SK-N-SH (cell line): ENCODE measurements at regions not wholly inside any gene's neighbourhood (a gene's known extent, or its start where the extent isn't known, plus 50 kb on each side); places are given as distances from the start of the nearest gene placed in this dataset.

Experiments used
- CTCF ChIA-PET: fragments of 300-600, 350-600 bp; formaldehyde crosslinking; extraction: SDS; loops from one replicate; lab custom pipeline; 2021; lab: Yijun Ruan, JAX
- POLR2A ChIA-PET: fragments of 350-600 bp; sonication (Branson Sonifier 250); formaldehyde crosslinking; extraction: SDS; loops from one replicate; lab custom pipeline; 2020; ENCODE audit warnings: antibody characterized with exemption, inconsistent platforms; lab: Yijun Ruan, JAX
- DNase-seq: peaks from one replicate; pipeline ENCODE4 v3.0.0; 2012
- H2AFZ ChIP-seq: fragments of 200-600 bp; sonication (generic); 2 replicates; pipeline ENCODE4 v1.8.1; 2016; ENCODE audit warnings: antibody characterized with exemption, mild to moderate bottlenecking, low read depth
- H3F3A ChIP-seq: fragments of 200-600 bp; sonication (generic); replicated peaks from 2 replicates; pipeline ENCODE3; 2016; ENCODE audit warnings: antibody characterized with exemption, mild to moderate bottlenecking; ENCODE audit not compliant: insufficient read depth
- H3K27ac ChIP-seq, 2 experiments: fragments of 200-500 bp in 1 of 2; fragments of 200-600 bp in 1 of 2; sonication (Bioruptor generic) in 1 of 2; sonication (generic), shearing (Covaris generic) in 1 of 2; 2 replicates each; pipeline versions ENCODE4 v1.5.1 to v1.6.1; 2014 to 2016; ENCODE audit warnings: low read depth in 2 of 2, inconsistent platforms in 1 of 2, low read length in 1 of 2, mild to moderate bottlenecking in 1 of 2, mixed read lengths in 1 of 2
- H3K27me3 ChIP-seq: fragments of 200-600 bp; sonication (generic), shearing (Covaris generic); 2 replicates; pipeline ENCODE4 v1.6.1; 2016; ENCODE audit warnings: mixed run types; ENCODE audit not compliant: insufficient read depth
- H3K36me3 ChIP-seq, 2 experiments: fragments of 200-500 bp in 1 of 2; fragments of 200-600 bp in 1 of 2; sonication (Bioruptor generic) in 1 of 2; sonication (generic) in 1 of 2; replicated peaks in 1 of 2; 2 replicates each; pipeline versions ENCODE3 to v1.5.1; 2014 to 2016; ENCODE audit warnings: low read length in 1 of 2, mild to moderate bottlenecking in 1 of 2; ENCODE audit not compliant: insufficient read depth in 2 of 2, control insufficient read depth in 1 of 2
- H3K4me1 ChIP-seq, 2 experiments: fragments of 200-500 bp in 1 of 2; fragments of 200-600 bp in 1 of 2; sonication (Bioruptor generic) in 1 of 2; sonication (generic), shearing (Covaris generic) in 1 of 2; 2 replicates each; pipeline versions ENCODE4 v1.5.1 to v1.6.1; 2014 to 2016; ENCODE audit warnings: low read depth in 1 of 2, low read length in 1 of 2, mixed run types in 1 of 2; ENCODE audit not compliant: insufficient read depth in 2 of 2, control insufficient read depth in 1 of 2
- H3K4me2 ChIP-seq: fragments of 200-600 bp; sonication (generic), shearing (Covaris generic); 2 replicates; pipeline ENCODE4 v1.6.1; 2017; ENCODE audit warnings: mixed run types
- H3K4me3 ChIP-seq, 2 experiments: fragments of 200-500 bp in 1 of 2; fragments of 200-600 bp in 1 of 2; sonication (Bioruptor generic) in 1 of 2; sonication (generic), shearing (Covaris generic) in 1 of 2; 2 replicates each; pipeline versions ENCODE4 v1.5.1 to v1.8.1; 2014 to 2016; ENCODE audit warnings: low read depth in 2 of 2, inconsistent platforms in 1 of 2, low read length in 1 of 2, mild to moderate bottlenecking in 1 of 2, mixed read lengths in 1 of 2, moderate library complexity in 1 of 2
- H3K79me2 ChIP-seq: fragments of 200-600 bp; sonication (generic); 2 replicates; pipeline ENCODE4 v1.8.1; 2017; ENCODE audit warnings: mild to moderate bottlenecking; ENCODE audit not compliant: insufficient read depth
- H3K9ac ChIP-seq: fragments of 200-600 bp; sonication (generic); 2 replicates; pipeline ENCODE4 v1.6.1; 2017; ENCODE audit warnings: mixed run types
- H3K9me2 ChIP-seq: fragments of 200-600 bp; sonication (generic); 2 replicates; pipeline ENCODE4 v1.6.1; 2017; ENCODE audit warnings: mixed run types
- H3K9me3 ChIP-seq: fragments of 200-600 bp; sonication (generic); 2 replicates; pipeline ENCODE4 v1.6.1; 2017; ENCODE audit warnings: mixed run types, mild to moderate bottlenecking, moderate library complexity
- H4K20me1 ChIP-seq: fragments of 200-600 bp; sonication (generic); 2 replicates; pipeline ENCODE4 v1.6.1; 2017; ENCODE audit warnings: mild to moderate bottlenecking, mixed run types; ENCODE audit not compliant: insufficient read depth
- CHD2 ChIP-seq: fragments of 150-350 bp; IDR thresholded peaks from 2 replicates; pipeline ENCODE4 v1.6.1; 2018; ENCODE audit warnings: low read length; ENCODE audit not compliant: partially characterized antibody
- ELF1 ChIP-seq: IDR thresholded peaks from 2 replicates; pipeline ENCODE4 v1.4.0; 2012
- EZH2phosphoT487 ChIP-seq: fragments of 200-600 bp; sonication (generic); IDR thresholded peaks from 2 replicates; pipeline ENCODE4 v1.6.1; 2017; ENCODE audit warnings: low read depth, mixed run types, mild to moderate bottlenecking, antibody characterized with exemption, moderate library complexity, borderline replicate concordance
- FOSL2 ChIP-seq: IDR thresholded peaks from 2 replicates; pipeline ENCODE4 v1.4.0; 2012; ENCODE audit warnings: low read depth, mild to moderate bottlenecking, moderate library complexity, borderline replicate concordance
- FOXJ3 ChIP-seq: sonication (generic); formaldehyde crosslinking; IDR thresholded peaks from 2 replicates; pipeline ENCODE4 v1.5.1; 2020; ENCODE audit warnings: mild to moderate bottlenecking, missing genetic modification reagents
- FOXM1 ChIP-seq: IDR thresholded peaks from 2 replicates; pipeline ENCODE4 v1.4.0; 2012; ENCODE audit warnings: low read depth, mild to moderate bottlenecking
- GATA2 ChIP-seq: sonication (generic); formaldehyde crosslinking; IDR thresholded peaks from 2 replicates; pipeline ENCODE4 v1.5.0; 2020; ENCODE audit warnings: mild to moderate bottlenecking, missing genetic modification reagents
- JUND ChIP-seq: IDR thresholded peaks from 2 replicates; pipeline ENCODE4 v1.4.0; 2012
- MXI1 ChIP-seq: IDR thresholded peaks from 2 replicates; pipeline ENCODE4 v1.6.1; 2012; ENCODE audit warnings: mild to moderate bottlenecking, low read depth, low read length, improper control_type of control experiment
- NFIC ChIP-seq: IDR thresholded peaks from 2 replicates; pipeline ENCODE4 v1.4.0; 2012; ENCODE audit warnings: borderline replicate concordance
- NRF1 ChIP-seq: IDR thresholded peaks from 2 replicates; pipeline ENCODE4 v1.6.1; 2012; ENCODE audit warnings: low read depth, mild to moderate bottlenecking, low read length
- POLR2AphosphoS5 ChIP-seq: IDR thresholded peaks from 2 replicates; pipeline ENCODE4 v1.6.1; 2012; ENCODE audit warnings: low read depth, low read length
- RCOR1 ChIP-seq: fragments of 150-350 bp; IDR thresholded peaks from 2 replicates; pipeline ENCODE4 v1.6.1; 2017; ENCODE audit warnings: antibody characterized with exemption, low read length
- RFX5 ChIP-seq: IDR thresholded peaks from 2 replicates; pipeline ENCODE4 v1.6.1; 2012; ENCODE audit warnings: mild to moderate bottlenecking, improper control_type of control experiment, low read length
- SIN3A ChIP-seq: IDR thresholded peaks from 2 replicates; pipeline ENCODE4 v1.6.1; 2012; ENCODE audit warnings: low read depth, mild to moderate bottlenecking, low read length, moderate library complexity, borderline replicate concordance
- TAF1 ChIP-seq: IDR thresholded peaks from 2 replicates; pipeline ENCODE4 v1.6.1; 2012; ENCODE audit warnings: low read depth, mild to moderate bottlenecking, low read length, moderate library complexity, borderline replicate concordance
- TCF12 ChIP-seq: IDR thresholded peaks from 2 replicates; pipeline ENCODE4 v1.4.0; 2012
- YY1 ChIP-seq: IDR thresholded peaks from 2 replicates; pipeline ENCODE4 v1.4.0; 2012; ENCODE audit warnings: low read depth, mild to moderate bottlenecking
- WGBS: methylation state at CpG from one replicate; pipeline ENCODE4 v1.1.6; 2017; ENCODE audit warnings: low lambda C conversion rate; 5-methylcytosine and 5-hydroxymethylcytosine counted together
- TF ChIP-seq, protein P1 (sequence below): IDR thresholded peaks from 2 replicates; pipeline ENCODE4; 2012
- TF ChIP-seq, protein P2 (sequence below): IDR thresholded peaks from 2 replicates; pipeline ENCODE4 v1.4.0; 2012; ENCODE audit warnings: low read depth
- TF ChIP-seq, protein P3 (sequence below): IDR thresholded peaks from 2 replicates; pipeline ENCODE4 v1.4.0; 2012; ENCODE audit warnings: low read depth, borderline replicate concordance
- TF ChIP-seq, protein P4 (sequence below): IDR thresholded peaks from 2 replicates; pipeline ENCODE4 v1.6.1; 2012; ENCODE audit warnings: mild to moderate bottlenecking, low read depth, low read length, moderate library complexity

DNA sequence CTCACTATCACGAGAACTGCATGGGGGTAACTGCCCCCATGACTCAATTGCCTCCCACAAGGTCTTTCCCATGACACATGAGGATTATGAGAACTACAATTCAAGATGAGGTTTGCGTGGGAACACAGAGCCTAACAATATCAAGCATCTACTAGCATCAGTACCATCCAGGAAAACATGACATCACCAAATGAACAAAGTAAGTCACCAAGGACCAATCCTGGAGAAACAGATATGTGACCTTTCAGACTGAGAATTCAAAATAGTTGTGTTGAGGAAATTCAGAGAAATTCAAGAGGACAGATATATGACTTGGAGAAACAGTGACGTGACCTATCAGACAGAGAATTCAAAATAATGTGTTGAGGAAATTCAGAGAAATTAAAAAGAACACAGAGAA is 65.8 kb upstream of the TMTC2 start:
- no peaks in the 10 kb centered on the region for H3K9me2 ChIP-seq
- no peak overlapping the region for H2AFZ ChIP-seq
- TF ChIP-seq YY1 = no peak
- no peak for TF ChIP-seq ELF1
- TF ChIP-seq, protein P1, sequence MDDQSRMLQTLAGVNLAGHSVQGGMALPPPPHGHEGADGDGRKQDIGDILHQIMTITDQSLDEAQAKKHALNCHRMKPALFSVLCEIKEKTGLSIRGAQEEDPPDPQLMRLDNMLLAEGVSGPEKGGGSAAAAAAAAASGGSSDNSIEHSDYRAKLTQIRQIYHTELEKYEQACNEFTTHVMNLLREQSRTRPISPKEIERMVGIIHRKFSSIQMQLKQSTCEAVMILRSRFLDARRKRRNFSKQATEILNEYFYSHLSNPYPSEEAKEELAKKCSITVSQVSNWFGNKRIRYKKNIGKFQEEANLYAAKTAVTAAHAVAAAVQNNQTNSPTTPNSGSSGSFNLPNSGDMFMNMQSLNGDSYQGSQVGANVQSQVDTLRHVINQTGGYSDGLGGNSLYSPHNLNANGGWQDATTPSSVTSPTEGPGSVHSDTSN = no peak
- no peak for TF ChIP-seq NRF1
- TF ChIP-seq TCF12 = no peak
- no peak for TF ChIP-seq JUND
- TF ChIP-seq MXI1 = no peak
- TF ChIP-seq, protein P2, sequence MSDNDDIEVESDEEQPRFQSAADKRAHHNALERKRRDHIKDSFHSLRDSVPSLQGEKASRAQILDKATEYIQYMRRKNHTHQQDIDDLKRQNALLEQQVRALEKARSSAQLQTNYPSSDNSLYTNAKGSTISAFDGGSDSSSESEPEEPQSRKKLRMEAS = no peak
- TF ChIP-seq POLR2AphosphoS5 = no peak
- no peak for TF ChIP-seq FOXM1
- TF ChIP-seq SIN3A = no peak
- H3K36me3 ChIP-seq = no peaks in the 10 kb centered on the region
- H4K20me1 ChIP-seq = no peaks in the 10 kb centered on the region
- no peak overlapping the region for H3K27ac ChIP-seq
- 46% methylated on average over 3 of the region's 3 CpGs for WGBS
- no peaks in the 10 kb centered on the region for H3K4me1 ChIP-seq
- H3K79me2 ChIP-seq = no peaks in the 10 kb centered on the region
- POLR2A ChIA-PET = no interaction called here
- H3K27me3 ChIP-seq = no peaks in the 10 kb centered on the region
- CTCF ChIA-PET = no interaction called here
- H3K9me3 ChIP-seq = no peaks in the 10 kb centered on the region
- H3K4me2 ChIP-seq = no peak overlapping the region
- H3K4me3 ChIP-seq = no peak overlapping the region
- no peak overlapping the region for H3K9ac ChIP-seq
- DNase-seq = no peak
- H3F3A ChIP-seq = no peaks in the 10 kb centered on the region

DNA sequence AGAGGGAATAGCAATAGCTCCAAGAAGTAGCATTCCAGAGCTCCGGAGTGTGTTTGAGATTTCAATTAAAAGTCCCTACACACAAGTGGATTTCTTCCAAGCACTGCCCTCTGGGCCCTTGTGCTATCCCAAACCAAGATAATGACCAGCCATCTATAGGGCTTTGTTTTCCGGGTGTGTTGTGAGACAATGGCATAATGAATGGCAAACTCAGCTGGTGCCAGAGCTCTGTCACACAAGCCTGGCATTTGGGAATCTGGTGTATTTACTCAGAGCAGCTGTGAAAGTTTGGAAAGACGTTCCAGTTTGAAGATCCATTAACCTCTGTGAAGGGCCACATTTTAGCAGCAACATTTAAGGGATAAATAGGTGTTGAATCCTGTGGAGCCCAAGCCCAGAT is 61.2 kb upstream of the TMTC2 start:
- H3K4me3 ChIP-seq = no peak overlapping the region
- TF ChIP-seq, protein P2 = no peak
- TF ChIP-seq CHD2 = no peak
- TF ChIP-seq, protein P1 = no peak
- TF ChIP-seq FOXJ3 = no peak
- TF ChIP-seq RFX5 = no peak
- no peak for TF ChIP-seq ELF1
- TF ChIP-seq POLR2AphosphoS5 = no peak
- no peak for TF ChIP-seq TAF1
- TF ChIP-seq EZH2phosphoT487 = no peak
- TF ChIP-seq, protein P3, sequence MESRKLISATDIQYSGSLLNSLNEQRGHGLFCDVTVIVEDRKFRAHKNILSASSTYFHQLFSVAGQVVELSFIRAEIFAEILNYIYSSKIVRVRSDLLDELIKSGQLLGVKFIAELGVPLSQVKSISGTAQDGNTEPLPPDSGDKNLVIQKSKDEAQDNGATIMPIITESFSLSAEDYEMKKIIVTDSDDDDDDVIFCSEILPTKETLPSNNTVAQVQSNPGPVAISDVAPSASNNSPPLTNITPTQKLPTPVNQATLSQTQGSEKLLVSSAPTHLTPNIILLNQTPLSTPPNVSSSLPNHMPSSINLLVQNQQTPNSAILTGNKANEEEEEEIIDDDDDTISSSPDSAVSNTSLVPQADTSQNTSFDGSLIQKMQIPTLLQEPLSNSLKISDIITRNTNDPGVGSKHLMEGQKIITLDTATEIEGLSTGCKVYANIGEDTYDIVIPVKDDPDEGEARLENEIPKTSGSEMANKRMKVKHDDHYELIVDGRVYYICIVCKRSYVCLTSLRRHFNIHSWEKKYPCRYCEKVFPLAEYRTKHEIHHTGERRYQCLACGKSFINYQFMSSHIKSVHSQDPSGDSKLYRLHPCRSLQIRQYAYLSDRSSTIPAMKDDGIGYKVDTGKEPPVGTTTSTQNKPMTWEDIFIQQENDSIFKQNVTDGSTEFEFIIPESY = no peak
- TF ChIP-seq FOSL2 = no peak
- TF ChIP-seq, protein P4, sequence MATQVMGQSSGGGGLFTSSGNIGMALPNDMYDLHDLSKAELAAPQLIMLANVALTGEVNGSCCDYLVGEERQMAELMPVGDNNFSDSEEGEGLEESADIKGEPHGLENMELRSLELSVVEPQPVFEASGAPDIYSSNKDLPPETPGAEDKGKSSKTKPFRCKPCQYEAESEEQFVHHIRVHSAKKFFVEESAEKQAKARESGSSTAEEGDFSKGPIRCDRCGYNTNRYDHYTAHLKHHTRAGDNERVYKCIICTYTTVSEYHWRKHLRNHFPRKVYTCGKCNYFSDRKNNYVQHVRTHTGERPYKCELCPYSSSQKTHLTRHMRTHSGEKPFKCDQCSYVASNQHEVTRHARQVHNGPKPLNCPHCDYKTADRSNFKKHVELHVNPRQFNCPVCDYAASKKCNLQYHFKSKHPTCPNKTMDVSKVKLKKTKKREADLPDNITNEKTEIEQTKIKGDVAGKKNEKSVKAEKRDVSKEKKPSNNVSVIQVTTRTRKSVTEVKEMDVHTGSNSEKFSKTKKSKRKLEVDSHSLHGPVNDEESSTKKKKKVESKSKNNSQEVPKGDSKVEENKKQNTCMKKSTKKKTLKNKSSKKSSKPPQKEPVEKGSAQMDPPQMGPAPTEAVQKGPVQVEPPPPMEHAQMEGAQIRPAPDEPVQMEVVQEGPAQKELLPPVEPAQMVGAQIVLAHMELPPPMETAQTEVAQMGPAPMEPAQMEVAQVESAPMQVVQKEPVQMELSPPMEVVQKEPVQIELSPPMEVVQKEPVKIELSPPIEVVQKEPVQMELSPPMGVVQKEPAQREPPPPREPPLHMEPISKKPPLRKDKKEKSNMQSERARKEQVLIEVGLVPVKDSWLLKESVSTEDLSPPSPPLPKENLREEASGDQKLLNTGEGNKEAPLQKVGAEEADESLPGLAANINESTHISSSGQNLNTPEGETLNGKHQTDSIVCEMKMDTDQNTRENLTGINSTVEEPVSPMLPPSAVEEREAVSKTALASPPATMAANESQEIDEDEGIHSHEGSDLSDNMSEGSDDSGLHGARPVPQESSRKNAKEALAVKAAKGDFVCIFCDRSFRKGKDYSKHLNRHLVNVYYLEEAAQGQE = no peak
- TF ChIP-seq RCOR1 = no peak
- TF ChIP-seq MXI1 = no peak
- TF ChIP-seq NFIC = no peak
- no peak for TF ChIP-seq GATA2 (CRISPR knock-in tag)
- TF ChIP-seq, all 33 proteins: peak for 0
- H2AFZ ChIP-seq = no peak overlapping the region
- H3K4me1 ChIP-seq = no peaks in the 10 kb centered on the region
- WGBS = 46% methylated on average over 3 of the region's 3 CpGs
- H3K9ac ChIP-seq = no peak overlapping the region
- H3K27me3 ChIP-seq = no peaks in the 10 kb centered on the region
- H3K4me2 ChIP-seq = no peak overlapping the region
- ChIA-PET POLR2A (no interaction called here), CTCF (interaction anchor here (0.7 to 1.1 kb wide), 3 partner anchors 38 to 420 kb away, joined by 3 to 5 read pairs (median 3); no protein-coding TSS in a partner anchor)
- no peaks in the 10 kb centered on the region for H3F3A ChIP-seq
- no peaks in the 10 kb centered on the region for H3K79me2 ChIP-seq
- no peaks in the 10 kb centered on the region for H4K20me1 ChIP-seq
- H3K9me2 ChIP-seq = no peaks in the 10 kb centered on the region
- H3K36me3 ChIP-seq = no peaks in the 10 kb centered on the region
- no peaks in the 10 kb centered on the region for H3K9me3 ChIP-seq
- DNase-seq = no peak
- H3K27ac ChIP-seq = no peak overlapping the region
